Prostate gland (tissue), 2 donors: ENCODE measurements at regions not wholly inside any gene's neighbourhood (a gene's known extent, or its start where the extent isn't known, plus 50 kb on each side); places are given as distances from the start of the nearest gene placed in this dataset.

ENCODE experiments used
- DNase-seq: peaks from one replicate; pipeline ENCODE4 v3.0.0-alpha.2; 2019; ENCODE audit warnings: low spot score
- H3K27ac ChIP-seq, 2 donors: fragments of 200-600 bp; sonication (generic); 2 replicates each; pipeline ENCODE4 v1.5.1; 2017 to 2019
- H3K27me3 ChIP-seq: fragments of 200-600 bp; sonication (generic); replicated peaks from 2 replicates; pipeline ENCODE4 v1.5.1; 2019; ENCODE audit not compliant: insufficient read depth
- H3K36me3 ChIP-seq, 2 donors: fragments of 200-600 bp; sonication (generic); 1 replicate in 1 of 2; 2 replicates in 1 of 2; pipeline versions ENCODE4 v1.5.1 to v1.8.1; 2017 to 2019
- H3K4me1 ChIP-seq: fragments of 200-600 bp; sonication (generic); replicated peaks from 2 replicates; pipeline ENCODE4 v1.5.1; 2019
- H3K4me3 ChIP-seq, 2 donors: fragments of 200-600 bp; sonication (generic); 2 replicates each; pipeline ENCODE4 v1.5.1; 2017 to 2019
- H3K9me3 ChIP-seq: fragments of 200-600 bp; sonication (generic); 2 replicates; pipeline ENCODE4 v1.5.1; 2017
- POLR2A ChIP-seq: fragments of 450-650 bp; IDR thresholded peaks from one replicate; pipeline ENCODE4 v1.6.1; 2016; ENCODE audit warnings: antibody characterized with exemption, mild to moderate bottlenecking
- POLR2AphosphoS5 ChIP-seq: sonication (generic); formaldehyde crosslinking; IDR thresholded peaks from one replicate; pipeline ENCODE4 v1.6.1; 2017; ENCODE audit warnings: antibody characterized with exemption
- WGBS: methylation state at CpG from one replicate; pipeline ENCODE4 v1.1.5; 2018; 5-methylcytosine and 5-hydroxymethylcytosine counted together
- intact Hi-C: fragments of 100-400 bp; cut with DNase I; formaldehyde crosslinking; loops from one replicate; pipeline ENCODE4 v1.14.2; 2022
- TF ChIP-seq, protein P1 (sequence below), 4 experiments: fragments of 200-600 bp in 2 of 4; fragments of 450-650 bp in 2 of 4; sonication (generic) in 2 of 4; IDR thresholded peaks; 1 replicate in 3 of 4; 2 replicates in 1 of 4; pipeline ENCODE4 v1.5.1; 2016 to 2019; ENCODE audit warnings: antibody characterized with exemption in 4 of 4, mild to moderate bottlenecking in 2 of 4, moderate library complexity in 2 of 4

DNA sequence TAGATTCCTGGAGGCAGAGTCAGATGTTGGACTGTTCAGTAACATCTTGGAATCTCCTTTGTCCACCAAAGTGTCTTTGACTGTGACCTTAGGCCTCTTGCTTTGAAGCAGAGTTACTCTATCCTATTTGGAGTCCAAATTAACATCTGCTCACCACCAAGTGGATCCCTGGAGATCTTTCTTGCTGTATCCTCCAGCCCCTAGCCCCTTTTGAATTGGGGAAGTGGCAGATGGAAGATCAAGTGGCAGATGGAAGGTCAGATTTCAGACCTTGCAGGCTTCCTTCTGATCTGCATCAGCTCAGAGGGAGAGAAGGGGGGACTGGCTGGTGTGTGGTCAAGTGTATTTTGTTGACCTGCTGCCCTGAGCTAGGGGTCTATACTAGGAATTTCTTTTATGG lies 125.0 kb upstream of the ROPN1 start:
- H3K4me1 ChIP-seq, result no peaks in the 10 kb centered on the region
- TF ChIP-seq POLR2AphosphoS5, result no peak

DNA sequence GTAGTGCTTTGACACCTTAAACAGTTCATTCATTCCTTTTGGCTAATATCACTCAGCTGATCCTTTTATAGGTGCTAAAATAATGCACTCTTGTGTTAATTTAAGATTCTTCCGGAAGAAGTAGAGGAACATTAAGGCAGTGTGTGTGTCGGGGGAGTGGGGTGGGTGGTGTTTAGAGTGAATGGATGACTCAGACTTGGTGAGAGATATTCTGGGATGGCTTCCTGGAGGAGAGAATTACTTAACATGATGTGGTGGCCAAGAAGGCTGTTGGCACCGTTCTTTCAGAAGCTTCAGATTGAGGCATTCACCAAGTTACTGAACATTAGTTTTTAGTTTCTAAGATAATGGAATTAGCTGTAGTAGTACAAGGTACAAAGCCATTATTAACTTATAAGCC lies 125.6 kb upstream of the ROPN1 start:
- WGBS, result 87% methylated on average over 3 of the region's 3 CpGs
- Histone ChIP-seq H3K27ac (no peak overlapping the region), H3K36me3 (no peaks in the 10 kb centered on the region), H3K27me3 (no peaks in the 10 kb centered on the region), H3K4me3 (no peak overlapping the region), H3K4me1 (no peaks in the 10 kb centered on the region), H3K9me3 (no peaks in the 10 kb centered on the region)
- TF ChIP-seq POLR2A (no peak), POLR2AphosphoS5 (no peak)
- TF ChIP-seq, protein P1, sequence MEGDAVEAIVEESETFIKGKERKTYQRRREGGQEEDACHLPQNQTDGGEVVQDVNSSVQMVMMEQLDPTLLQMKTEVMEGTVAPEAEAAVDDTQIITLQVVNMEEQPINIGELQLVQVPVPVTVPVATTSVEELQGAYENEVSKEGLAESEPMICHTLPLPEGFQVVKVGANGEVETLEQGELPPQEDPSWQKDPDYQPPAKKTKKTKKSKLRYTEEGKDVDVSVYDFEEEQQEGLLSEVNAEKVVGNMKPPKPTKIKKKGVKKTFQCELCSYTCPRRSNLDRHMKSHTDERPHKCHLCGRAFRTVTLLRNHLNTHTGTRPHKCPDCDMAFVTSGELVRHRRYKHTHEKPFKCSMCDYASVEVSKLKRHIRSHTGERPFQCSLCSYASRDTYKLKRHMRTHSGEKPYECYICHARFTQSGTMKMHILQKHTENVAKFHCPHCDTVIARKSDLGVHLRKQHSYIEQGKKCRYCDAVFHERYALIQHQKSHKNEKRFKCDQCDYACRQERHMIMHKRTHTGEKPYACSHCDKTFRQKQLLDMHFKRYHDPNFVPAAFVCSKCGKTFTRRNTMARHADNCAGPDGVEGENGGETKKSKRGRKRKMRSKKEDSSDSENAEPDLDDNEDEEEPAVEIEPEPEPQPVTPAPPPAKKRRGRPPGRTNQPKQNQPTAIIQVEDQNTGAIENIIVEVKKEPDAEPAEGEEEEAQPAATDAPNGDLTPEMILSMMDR (IDR thresholded peaks at IDR 0.05), result no peak
- DNase-seq, result no peak
- intact Hi-C loops, result no loop called here

More for the DNA sequence above, 125.0 kb upstream of the ROPN1 start:
- H3K36me3 ChIP-seq, result no peaks in the 10 kb centered on the region
- H3K27me3 ChIP-seq, result no peaks in the 10 kb centered on the region
- no peaks in the 10 kb centered on the region for H3K9me3 ChIP-seq
- H3K27ac ChIP-seq, result no peak overlapping the region
- intact Hi-C loops, result no loop called here
- H3K4me3 ChIP-seq, result no peak overlapping the region
- no peak for DNase-seq

DNA sequence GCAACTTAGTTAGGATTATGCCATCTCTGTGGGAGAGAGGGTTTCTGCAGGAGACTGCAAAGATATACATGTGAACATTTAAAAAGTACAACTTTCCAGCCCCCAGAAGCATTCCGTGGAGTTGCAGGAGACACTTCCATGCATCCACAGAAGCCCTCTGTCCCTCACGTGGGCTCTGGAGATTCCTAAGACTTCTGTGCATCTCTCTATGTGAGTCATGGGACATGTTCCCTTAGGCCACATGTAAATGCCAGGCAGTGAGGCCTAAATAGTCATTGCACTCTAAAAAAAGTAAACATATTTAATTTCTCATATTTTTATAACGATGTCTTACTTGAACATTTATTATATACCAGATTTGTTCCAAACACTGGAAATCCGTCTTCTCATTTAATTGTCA lies 126.5 kb upstream of the ROPN1 start:
- Histone ChIP-seq H3K27ac (no peak overlapping the region), H3K27me3 (no peaks in the 10 kb centered on the region), H3K36me3 (no peaks in the 10 kb centered on the region), H3K9me3 (no peaks in the 10 kb centered on the region), H3K4me3 (no peak overlapping the region), H3K4me1 (no peaks in the 10 kb centered on the region)
- TF ChIP-seq POLR2AphosphoS5 (no peak), POLR2A (no peak)
- TF ChIP-seq, protein P1 (IDR thresholded peaks at IDR 0.05), result no peak
- 77% methylated on average over 4 of the region's 4 CpGs for whole genome bisulfite sequencing
- no peak for DNase-seq
- intact Hi-C loops, result no loop called here

DNA sequence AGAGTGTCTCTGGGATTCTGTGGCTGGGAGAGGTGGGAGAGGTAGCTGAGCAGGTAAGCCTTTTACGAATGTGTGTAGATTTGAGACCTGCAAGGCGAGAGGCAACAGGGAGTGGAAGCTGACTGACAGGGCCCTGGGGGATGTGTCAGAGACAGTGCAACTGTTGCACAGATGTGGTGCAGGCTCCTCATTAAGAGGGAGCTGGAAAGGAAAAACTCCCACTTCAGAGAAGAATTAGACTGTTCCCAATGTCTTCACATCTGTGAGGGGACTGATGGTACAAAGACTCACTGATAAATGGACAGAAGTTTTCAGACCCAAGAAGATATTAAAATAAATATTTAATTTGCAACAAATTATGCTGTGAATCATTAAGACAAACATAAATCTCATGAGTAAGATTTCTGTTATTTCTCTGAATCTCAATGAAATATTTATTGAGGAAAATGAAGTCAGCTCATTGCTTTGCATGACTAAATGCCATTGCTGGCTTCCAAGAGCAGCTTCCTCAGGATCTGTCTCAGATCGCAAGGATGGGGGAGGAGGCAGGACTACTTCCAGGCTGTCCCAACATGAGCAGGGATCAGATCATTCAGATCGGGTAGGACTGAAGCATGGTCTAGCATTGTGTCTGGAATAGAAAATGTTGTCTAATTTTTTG lies 127.3 kb upstream of the ROPN1 start:
- Histone ChIP-seq H3K4me3 (no peak overlapping the region), H3K27ac (no peak overlapping the region), H3K4me1 (no peaks in the 10 kb centered on the region), H3K9me3 (no peaks in the 10 kb centered on the region), H3K36me3 (no peaks in the 10 kb centered on the region), H3K27me3 (no peaks in the 10 kb centered on the region)
- intact Hi-C loops, result no loop called here
- no peak for DNase-seq
- WGBS, result 66% methylated on average over 4 of the region's 4 CpGs
- TF ChIP-seq POLR2AphosphoS5 (no peak), POLR2A (no peak)
- TF ChIP-seq, protein P1 (IDR thresholded peaks at IDR 0.05), result no peak

DNA sequence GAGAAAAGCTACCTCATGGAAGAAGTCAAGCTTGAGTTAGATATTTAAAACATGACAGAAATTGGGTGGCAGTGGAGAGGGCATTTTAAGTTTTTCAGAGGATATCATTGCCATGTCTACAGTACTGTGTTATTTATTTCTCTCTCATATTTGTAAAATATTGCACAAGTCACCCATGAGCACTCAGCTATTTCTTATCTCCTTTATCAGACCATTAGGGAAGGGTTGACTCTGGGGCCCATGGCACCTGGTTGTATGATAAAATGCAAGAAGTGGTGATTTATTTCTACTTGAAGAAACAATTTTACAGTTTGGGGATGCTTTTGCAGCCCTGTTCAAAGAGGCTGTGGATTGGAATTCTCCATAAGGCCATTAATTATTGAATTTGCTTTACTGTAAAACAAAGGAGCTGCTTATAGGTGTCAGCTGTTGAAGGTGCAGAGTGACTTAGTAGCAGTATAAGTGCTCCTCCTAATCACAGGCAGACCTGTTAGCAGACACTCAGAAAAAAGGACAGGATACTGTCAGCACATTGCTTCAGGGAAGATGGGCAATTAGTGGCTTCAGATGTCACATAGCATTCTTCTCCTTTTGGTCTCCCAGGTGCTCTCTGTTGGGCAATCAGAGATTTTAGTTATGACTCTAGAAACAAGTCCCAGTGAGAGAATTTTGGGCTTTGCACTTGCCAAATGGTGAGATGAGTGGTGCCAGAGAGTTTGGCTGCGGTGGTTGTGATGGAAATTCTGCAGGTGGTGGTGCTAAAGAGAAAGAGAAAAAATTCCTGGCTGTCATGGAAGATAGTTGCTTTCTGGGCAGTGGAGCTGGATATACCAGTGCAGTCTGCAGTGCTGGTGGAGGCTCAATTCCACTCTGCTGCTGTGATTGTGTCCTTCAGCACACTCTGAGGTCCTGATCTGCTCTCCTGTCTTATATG lies 129.7 kb upstream of the ROPN1 start:
- DNase-seq, result no peak
- H3K27me3 ChIP-seq, result no peaks in the 10 kb centered on the region
- intact Hi-C loops, result no loop called here
- H3K36me3 ChIP-seq, result no peaks in the 10 kb centered on the region
- no peaks in the 10 kb centered on the region for H3K4me1 ChIP-seq
- no peak overlapping the region for H3K27ac ChIP-seq
- WGBS, result 57% methylated on average over 1 of the region's 1 CpG
- H3K4me3 ChIP-seq, result no peak overlapping the region
- H3K9me3 ChIP-seq, result no peaks in the 10 kb centered on the region
- TF ChIP-seq POLR2A (no peak), POLR2AphosphoS5 (no peak)
- TF ChIP-seq, protein P1 (IDR thresholded peaks at IDR 0.05), result no peak
